Osteocyte (in vitro differentiated cells): ENCODE measurements at regions not wholly inside any gene's neighbourhood (a gene's known extent, or its start where the extent isn't known, plus 50 kb on each side); places are given as distances from the start of the nearest gene placed in this dataset.
"Not testable (repeated sequence)": the region's sequence is repeated elsewhere in the genome, so short reads cannot be mapped to it uniquely, and the experiment has no call there.

ENCODE experiments used
- DNase-seq: peaks from one replicate; pipeline ENCODE4 v3.0.0; 2021; ENCODE audit warnings: mixed read lengths; ENCODE audit not compliant: unreplicated experiment; ENCODE audit errors: extremely low spot score
- H3K27ac Mint-ChIP-seq: one replicate; pipeline ENCODE4 v1.8.0; 2021; ENCODE audit warnings: mild to moderate bottlenecking, mixed read lengths; ENCODE audit not compliant: unreplicated experiment
- H3K27me3 Mint-ChIP-seq: one replicate; pipeline ENCODE4 v1.8.0; 2021; ENCODE audit warnings: mixed read lengths; ENCODE audit not compliant: unreplicated experiment
- H3K36me3 Mint-ChIP-seq: one replicate; pipeline ENCODE4 v1.8.0; 2021; ENCODE audit warnings: mixed read lengths; ENCODE audit not compliant: unreplicated experiment
- H3K4me1 Mint-ChIP-seq: one replicate; pipeline ENCODE4 v1.8.0; 2021; ENCODE audit warnings: mixed read lengths; ENCODE audit not compliant: unreplicated experiment
- H3K4me3 Mint-ChIP-seq: one replicate; pipeline ENCODE4 v1.8.0; 2021; ENCODE audit warnings: mild to moderate bottlenecking, moderate library complexity, mixed read lengths; ENCODE audit not compliant: unreplicated experiment
- H3K9me3 Mint-ChIP-seq: one replicate; pipeline ENCODE4 v1.8.0; 2021; ENCODE audit warnings: mixed read lengths; ENCODE audit not compliant: unreplicated experiment
- TF ChIP-seq, protein P1 (sequence below): fragments of 200-600 bp; sonication (generic); IDR thresholded peaks from 2 replicates; pipeline ENCODE4 v1.5.0; 2021; ENCODE audit warnings: antibody characterized with exemption, mild to moderate bottlenecking, moderate library complexity

DNA sequence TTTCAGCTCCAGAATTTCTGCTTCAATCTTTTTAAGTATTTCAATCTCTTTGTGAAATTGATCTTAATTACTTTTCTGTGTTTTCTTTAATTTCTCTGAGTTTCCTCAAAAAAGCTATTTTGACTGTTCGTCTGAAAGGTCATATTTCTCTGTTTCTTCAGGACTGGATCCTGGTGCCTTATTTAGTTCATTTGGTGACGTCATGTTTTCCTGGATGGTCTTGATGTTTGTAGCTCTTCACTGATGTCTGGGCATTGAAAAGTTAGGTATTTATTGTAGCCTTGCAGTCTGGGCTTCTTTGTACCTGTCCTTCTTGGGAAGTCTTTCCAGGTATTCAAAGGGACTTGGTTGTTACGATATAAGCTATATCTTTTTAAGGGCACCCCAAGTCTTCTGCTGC is 998.7 kb downstream of the NCAM2 start:
- Mint-ChIP-seq H3K9me3 (peaks cover 17% of the 10 kb centered on the region), H3K27ac (no peak overlapping the region), H3K27me3 (no peaks in the 10 kb centered on the region), H3K4me3 (no peak overlapping the region), H3K4me1 (peaks cover 11% of the 10 kb centered on the region), H3K36me3 (no peaks in the 10 kb centered on the region)
- TF ChIP-seq, protein P1, sequence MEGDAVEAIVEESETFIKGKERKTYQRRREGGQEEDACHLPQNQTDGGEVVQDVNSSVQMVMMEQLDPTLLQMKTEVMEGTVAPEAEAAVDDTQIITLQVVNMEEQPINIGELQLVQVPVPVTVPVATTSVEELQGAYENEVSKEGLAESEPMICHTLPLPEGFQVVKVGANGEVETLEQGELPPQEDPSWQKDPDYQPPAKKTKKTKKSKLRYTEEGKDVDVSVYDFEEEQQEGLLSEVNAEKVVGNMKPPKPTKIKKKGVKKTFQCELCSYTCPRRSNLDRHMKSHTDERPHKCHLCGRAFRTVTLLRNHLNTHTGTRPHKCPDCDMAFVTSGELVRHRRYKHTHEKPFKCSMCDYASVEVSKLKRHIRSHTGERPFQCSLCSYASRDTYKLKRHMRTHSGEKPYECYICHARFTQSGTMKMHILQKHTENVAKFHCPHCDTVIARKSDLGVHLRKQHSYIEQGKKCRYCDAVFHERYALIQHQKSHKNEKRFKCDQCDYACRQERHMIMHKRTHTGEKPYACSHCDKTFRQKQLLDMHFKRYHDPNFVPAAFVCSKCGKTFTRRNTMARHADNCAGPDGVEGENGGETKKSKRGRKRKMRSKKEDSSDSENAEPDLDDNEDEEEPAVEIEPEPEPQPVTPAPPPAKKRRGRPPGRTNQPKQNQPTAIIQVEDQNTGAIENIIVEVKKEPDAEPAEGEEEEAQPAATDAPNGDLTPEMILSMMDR = no peak
- DNase-seq = no peak

DNA sequence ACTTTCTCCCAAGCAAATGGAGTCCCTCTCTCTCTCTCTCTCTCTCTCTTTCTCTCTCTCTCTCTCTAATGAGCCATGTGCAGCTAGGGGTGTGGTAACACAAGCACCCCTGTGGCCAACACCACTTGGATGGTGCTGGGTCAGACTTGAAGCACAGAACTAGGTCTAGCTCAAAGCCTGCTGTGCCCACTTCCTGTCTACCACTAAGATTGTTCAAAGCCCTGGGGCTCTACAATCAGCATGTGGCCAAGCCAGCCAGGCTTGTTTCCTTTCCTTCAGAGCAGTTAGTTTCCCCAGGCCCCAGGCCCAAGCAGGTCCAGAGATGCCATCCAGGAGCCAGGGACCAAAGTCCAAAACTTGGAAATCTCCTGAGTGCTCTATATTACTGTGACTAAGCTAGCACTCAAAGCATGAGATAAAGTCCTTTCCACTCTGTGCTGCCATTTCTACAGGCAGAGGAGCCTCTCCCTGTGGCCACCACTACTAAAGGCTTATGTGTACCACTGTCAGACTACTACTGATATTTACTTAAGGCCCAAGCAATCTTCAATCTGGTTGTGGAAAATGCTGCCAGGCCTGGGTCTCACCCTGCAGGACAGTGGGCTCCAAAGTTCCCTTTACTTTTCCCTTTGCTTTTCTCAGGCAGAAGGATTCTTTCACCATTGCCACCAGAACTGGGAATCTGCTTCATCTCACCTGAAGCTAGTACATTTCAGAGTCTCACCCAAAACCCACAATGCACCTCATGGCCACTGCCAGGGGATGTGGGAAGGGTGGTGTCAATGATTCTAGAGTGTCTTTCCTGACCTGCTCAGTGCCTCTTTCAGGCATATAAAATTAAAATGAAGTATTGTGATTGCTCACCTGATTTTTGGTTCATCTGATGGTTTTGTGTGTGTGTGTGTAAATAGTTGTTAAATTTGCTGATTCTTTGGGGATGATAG is 999.5 kb downstream of the NCAM2 start:
- TF ChIP-seq, protein P1 = no peak
- H3K36me3 Mint-ChIP-seq = no peaks in the 10 kb centered on the region
- H3K4me3 Mint-ChIP-seq = no peak overlapping the region
- H3K27me3 Mint-ChIP-seq = no peaks in the 10 kb centered on the region
- peak overlapping the region; percentile 50 for H3K27ac Mint-ChIP-seq
- H3K4me1 Mint-ChIP-seq = peaks cover 11% of the 10 kb centered on the region
- peaks cover 17% of the 10 kb centered on the region for H3K9me3 Mint-ChIP-seq
- DNase-seq = no peak

DNA sequence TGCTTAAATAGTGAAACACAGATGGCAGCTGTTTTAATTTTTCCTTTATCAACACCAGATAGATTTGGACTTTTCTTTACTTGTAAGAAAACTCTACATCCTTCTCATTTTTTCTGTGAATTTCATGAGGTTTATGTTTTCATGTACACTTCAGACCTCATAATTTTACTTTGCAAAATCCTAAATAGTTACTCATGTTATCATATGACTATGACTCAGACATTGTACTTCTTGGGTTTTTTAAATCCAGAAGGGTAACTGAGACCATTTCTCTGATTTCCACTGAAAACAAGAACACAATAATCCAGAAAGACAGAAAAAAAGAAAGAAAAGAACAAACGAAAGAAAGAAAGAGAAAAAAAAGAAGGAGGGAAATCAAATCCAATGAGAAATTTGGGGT is 1021.6 kb downstream of the NCAM2 start:
- Mint-ChIP-seq H3K27me3 (no peaks in the 10 kb centered on the region), H3K4me3 (peak overlapping the region; percentile 65), H3K9me3 (peaks cover 15% of the 10 kb centered on the region), H3K27ac (peak overlapping the region; percentile 95), H3K4me1 (peaks cover 14% of the 10 kb centered on the region), H3K36me3 (peaks cover 4% of the 10 kb centered on the region)
- DNase-seq = no peak
- TF ChIP-seq, protein P1 = no peak

DNA sequence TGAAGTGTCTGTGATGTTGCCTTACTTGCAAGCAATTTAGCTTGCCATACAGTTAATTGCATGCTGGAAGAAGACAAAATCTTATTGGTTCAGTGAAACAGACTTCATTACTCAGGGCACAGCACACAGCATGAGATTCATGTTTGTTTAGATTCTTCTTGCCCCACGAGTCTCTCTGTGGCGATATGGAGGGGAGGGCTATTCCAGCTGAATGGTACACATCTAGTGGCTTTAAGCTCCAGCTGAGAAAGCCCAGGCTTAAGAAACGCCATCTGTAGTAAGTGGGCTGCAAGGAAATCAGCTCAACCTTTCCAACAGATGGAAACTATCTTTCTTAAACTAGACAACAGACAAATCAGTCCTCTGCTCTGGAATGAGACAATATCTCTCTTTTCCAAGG is 1022.0 kb downstream of the NCAM2 start:
- TF ChIP-seq, protein P1 = no peak
- Mint-ChIP-seq H3K4me3 (peak overlapping the region; percentile 65), H3K4me1 (peaks cover 14% of the 10 kb centered on the region), H3K36me3 (peaks cover 4% of the 10 kb centered on the region), H3K27ac (peak overlapping the region; percentile 95), H3K27me3 (no peaks in the 10 kb centered on the region), H3K9me3 (peaks cover 15% of the 10 kb centered on the region)
- no peak for DNase-seq

DNA sequence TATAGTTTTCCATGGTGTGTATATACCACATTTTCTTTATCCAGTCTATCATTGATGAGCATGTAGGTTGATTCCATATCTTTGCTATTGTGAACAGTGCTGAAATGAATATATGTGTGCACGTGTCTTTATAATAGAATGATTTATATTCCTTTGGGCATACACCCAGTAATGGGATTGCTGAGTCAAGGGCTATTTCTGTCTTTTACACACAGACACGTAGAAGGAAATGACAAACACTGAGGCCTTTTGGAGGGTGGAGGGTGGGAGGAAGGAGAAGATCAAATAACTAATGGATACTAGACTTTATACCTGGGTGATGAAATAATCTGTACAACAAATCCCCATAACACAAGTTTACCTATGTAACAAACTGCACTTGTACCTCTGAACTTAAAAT is 1025.7 kb downstream of the NCAM2 start:
- H3K27ac Mint-ChIP-seq, H3K36me3 Mint-ChIP-seq, H3K9me3 Mint-ChIP-seq, DNase-seq, H3K4me3 Mint-ChIP-seq, H3K27me3 Mint-ChIP-seq: not testable (repeated sequence)
- peaks cover 14% of the 10 kb centered on the region for H3K4me1 Mint-ChIP-seq
